DMS 273 (cell line): ENCODE measurements at regions not wholly inside any gene's neighbourhood (a gene's known extent, or its start where the extent isn't known, plus 50 kb on each side); places are given as distances from the start of the nearest gene placed in this dataset.
"Not testable (repeated sequence)": the region's sequence is repeated elsewhere in the genome, so short reads cannot be mapped to it uniquely, and the experiment has no call there.

Experiments used
- DNase-seq: peaks from one replicate; lab custom pipeline; 2025; ENCODE audit not compliant: unreplicated experiment; lab: John Stamatoyannopoulos, UW

GRCh38 chr1:55812281-55812680 lies 597.1 kb upstream of the USP24 start:
- no peak for DNase-seq

DNA sequence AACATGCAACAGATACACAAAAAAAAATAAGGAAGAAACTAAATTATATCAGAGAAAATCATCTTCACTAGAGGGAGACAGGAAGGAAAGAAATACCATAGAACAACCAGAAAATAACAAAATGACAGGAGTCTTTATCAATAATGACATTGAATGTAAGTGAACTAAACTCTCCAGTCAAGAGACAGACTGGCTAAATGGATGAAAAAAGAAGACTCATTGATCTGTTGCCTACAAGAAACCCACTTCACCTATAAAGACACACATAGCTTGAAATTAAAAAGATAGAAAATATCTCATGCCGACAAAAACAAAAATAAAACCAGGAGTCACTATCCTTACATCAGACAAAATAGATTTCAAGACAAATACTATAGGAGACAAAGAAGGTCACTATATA lies 593.1 kb upstream of the USP24 start:
- DNase-seq = no peak

DNA sequence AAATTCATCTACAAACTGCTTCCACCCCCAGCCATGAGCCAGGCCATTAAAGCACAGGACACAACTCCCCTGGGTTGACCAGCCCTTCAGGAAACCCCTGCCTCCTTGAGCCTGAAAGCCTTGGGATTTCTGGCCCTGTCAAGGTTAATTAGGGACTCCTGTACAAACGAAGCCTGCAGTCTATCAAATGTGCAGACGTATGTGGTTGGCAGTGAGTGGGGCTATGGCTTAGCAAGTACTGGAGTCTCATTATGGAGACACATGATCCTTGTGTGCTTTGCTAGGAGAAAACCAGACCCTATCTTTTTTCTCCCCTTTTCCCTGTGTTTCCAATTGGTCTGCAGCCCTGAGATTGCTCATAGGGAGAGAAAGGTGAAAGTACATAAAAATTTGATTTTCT lies 588.3 kb upstream of the USP24 start:
- DNase-seq = no peak

GRCh38 chr1:55801481-55801880 lies 586.3 kb upstream of the USP24 start:
- no peak for DNase-seq

- DNase-seq = no peak
These were observed 585.3 kb upstream of the USP24 start for GRCh38 chr1:55800503-55800902.

GRCh38 chr1:55793856-55794255 lies 578.7 kb upstream of the USP24 start:
- no peak for DNase-seq

GRCh38 chr1:55792870-55793269 lies 577.7 kb upstream of the USP24 start:
- no peak for DNase-seq

DNA sequence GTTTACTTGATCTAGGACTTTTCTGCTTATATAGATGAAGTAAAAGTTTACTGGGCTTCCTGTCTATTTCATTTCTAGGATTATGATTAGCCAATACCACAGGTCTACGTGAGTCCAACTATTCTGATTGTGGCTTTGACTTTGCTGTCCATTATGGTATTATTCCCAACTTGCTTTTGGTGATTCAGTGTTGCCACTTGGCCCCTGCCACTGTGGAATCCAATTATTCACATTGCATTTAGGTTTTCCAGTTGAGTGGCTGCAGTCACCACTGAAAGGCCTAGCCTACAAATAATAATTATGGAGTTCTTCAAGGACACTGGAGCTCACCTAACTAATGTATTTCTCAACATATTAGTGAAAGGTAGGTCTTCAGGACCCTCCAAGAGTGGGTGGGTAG lies 574.3 kb upstream of the USP24 start:
- DNase-seq = no peak

- no peak for DNase-seq
These were observed 571.2 kb upstream of the USP24 start for GRCh38 chr1:55786396-55786795.

- not testable (repeated sequence) for DNase-seq
These were observed 569.8 kb upstream of the USP24 start for GRCh38 chr1:55784941-55785450.

DNA sequence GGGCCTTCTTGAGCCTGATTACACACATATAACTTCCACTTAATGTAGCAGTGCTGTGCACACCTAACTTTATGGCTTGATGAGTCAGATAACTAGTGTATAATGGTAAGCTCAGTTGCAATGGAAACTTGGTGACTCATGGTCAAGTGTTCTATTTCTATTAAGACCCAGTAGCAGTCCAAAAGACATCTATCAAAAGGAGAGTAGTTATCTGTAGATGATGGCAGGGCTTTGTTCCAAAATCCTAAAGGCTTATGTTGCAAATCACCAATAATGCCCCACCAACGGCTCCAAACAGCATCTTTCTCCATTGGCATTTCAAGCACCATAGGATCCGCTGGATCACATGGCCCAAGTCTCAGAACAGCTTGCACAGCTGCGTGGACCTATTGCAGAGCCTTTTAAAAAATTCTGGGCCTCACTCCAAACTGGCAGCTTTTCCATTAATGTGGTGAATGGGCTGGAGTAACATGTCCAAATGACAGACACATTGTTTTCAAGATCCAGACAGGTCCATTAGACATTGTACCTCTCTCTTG lies 566.8 kb upstream of the USP24 start:
- DNase-seq = peak; percentile 89

- DNase-seq = no peak
These were observed 565.8 kb upstream of the USP24 start for GRCh38 chr1:55781003-55781402.

DNA sequence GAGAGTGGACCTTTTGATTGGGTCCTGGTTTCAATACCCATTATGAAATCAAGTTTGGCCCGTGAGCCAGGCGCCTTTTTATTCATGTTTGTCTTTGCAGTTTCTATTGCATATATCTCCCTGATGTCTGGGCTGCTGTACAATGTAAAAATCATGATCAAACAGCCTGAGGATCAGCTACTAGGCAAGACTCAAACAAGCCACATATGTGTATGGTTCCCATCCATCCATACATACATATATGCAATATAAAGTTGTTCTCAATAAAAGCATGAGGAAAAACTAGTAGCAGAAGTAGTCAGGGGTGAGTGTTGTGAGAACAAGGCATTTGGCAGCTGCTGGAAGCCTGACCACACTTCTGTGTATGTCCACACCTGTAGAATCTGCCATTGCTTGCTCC lies 562.4 kb upstream of the USP24 start:
- DNase-seq = no peak

DNA sequence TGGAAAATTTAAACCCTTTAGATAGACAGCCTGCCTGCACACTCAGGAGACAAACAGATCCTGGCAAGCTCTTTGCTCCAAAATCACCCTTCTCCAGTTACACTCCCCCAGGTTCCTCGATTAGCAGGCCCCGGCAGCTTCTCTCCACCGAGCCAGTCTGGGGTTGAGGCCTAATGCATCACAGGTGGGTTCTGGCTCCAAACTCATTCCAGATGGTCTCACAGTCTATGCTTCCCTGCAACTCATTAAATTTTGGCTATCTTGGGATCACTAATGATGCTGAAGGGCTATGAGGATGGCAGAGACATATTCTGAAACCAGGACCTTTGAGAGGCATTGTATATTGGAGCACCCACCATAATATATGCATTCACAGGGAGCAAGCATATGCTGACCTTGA lies 559.8 kb upstream of the USP24 start:
- peak; percentile 94 for DNase-seq

DNA sequence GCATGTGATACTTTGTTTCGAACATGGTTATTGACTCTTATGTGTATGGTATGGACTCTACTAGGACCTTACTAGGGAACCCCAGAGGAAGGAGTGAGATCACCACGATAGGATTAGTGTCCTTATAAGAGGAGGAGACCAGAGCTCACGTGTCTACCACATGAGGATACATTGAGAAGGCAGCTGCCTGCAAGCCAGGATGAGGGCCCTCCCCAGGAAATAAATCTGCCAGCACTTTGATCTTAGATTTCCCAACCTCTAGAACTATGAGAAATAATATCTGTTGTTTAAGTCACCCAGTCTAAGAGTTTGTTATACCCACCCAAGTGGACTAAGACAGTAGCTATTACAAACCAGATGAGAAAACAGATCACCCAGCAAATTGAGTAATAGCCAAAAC lies 559.3 kb upstream of the USP24 start:
- peak; percentile 36 for DNase-seq

GRCh38 chr1:55773211-55773940 lies 558.2 kb upstream of the USP24 start:
- DNase-seq = no peak

GRCh38 chr1:55768327-55768952 lies 553.3 kb upstream of the USP24 start:
- no peak for DNase-seq

DNA sequence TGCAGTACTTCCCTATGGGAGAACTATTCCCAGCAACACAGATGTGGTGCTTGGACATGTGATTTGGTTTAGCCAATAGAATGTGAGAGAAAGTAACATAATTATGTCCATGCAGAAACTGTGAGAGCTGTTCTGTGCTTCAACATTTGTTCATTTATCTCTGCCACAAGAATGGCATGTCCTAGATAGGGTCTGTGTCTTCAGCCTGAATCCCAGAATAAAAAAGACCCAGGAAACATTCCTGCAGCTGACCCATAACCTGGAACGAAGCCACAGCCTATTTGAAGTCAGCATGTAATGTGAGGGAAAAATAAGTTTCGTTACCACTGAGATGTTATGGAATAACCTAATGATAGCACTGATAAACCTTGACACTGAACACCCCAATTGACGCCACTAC lies 552.0 kb upstream of the USP24 start:
- no peak for DNase-seq

DNA sequence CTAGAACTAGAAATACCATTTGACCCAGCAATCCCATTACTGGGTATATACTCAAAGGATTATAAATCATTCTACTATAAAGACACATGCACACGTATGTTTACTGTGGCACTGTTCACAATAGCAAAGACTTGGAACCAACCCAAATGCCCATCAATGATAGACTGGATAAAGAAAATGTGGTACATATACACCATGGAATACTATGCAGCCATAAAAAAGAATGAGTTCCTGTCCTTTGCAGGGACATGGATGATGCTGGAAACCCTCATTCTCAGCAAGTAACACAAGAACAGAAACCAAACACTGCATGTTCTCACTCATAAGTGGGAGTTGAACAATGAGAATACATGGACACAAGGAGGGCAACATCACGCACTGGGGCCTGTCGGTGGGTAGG lies 550.3 kb upstream of the USP24 start:
- not testable (repeated sequence) for DNase-seq

- DNase-seq = no peak
These were observed 536.6 kb upstream of the USP24 start for GRCh38 chr1:55751776-55752175.

GRCh38 chr1:55750628-55750995 lies 535.4 kb upstream of the USP24 start:
- DNase-seq = no peak

- DNase-seq = no peak
These were observed 534.9 kb upstream of the USP24 start for GRCh38 chr1:55749975-55750627.
